Stimulated activated CD4-positive, alpha-beta T cell treated with anti-CD3 and anti-CD28 coated beads, Interleukin-1b, Interleukin-23, amount 100 ng/mL, for 24 hours (primary cell): ENCODE measurements at regions not wholly inside any gene's neighbourhood (a gene's known extent, or its start where the extent isn't known, plus 50 kb on each side); places are given as distances from the start of the nearest gene placed in this dataset.
"Not testable (repeated sequence)": the region's sequence is repeated elsewhere in the genome, so short reads cannot be mapped to it uniquely, and the experiment has no call there.

Source experiments
- DNase-seq, 4 experiments: peaks; one replicate each; pipeline ENCODE4 v3.0.0-alpha.2; 2020; ENCODE audit warnings: low read depth in 4 of 4, low spot score in 1 of 4

GRCh38 chr15:88965097-88965496, 51.9 kb upstream of the MFGE8 start:
- DNase-seq: not testable (repeated sequence)

DNA sequence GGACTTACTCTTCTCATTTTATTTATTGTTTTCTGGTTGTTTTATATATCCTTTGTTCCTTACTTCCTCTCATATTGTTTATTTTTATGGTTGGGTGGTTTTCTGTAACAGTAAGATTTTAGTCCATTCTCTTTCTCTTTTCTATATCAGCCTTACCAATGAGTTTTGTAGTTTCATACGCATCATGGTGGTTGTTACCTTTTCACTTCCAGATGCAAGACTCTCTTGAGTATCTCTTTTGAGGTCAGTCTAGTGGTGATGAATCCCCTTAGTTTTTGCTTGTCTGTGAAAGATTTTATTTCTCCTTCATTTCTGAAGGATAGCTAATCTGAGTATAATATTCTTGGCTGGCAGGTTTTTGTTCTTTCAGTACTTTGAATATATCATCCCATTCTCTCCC, 57.1 kb upstream of the MFGE8 start:
- DNase-seq: no peak

- DNase-seq: no peak
Measured at GRCh38 chr15:88974392-88974791, 61.2 kb upstream of the MFGE8 start.

- no peak for DNase-seq
Measured at GRCh38 chr15:88975891-88976290, 62.7 kb upstream of the MFGE8 start.

- DNase-seq: no peak
Measured at GRCh38 chr15:88976656-88977055, 63.5 kb upstream of the MFGE8 start.

DNA sequence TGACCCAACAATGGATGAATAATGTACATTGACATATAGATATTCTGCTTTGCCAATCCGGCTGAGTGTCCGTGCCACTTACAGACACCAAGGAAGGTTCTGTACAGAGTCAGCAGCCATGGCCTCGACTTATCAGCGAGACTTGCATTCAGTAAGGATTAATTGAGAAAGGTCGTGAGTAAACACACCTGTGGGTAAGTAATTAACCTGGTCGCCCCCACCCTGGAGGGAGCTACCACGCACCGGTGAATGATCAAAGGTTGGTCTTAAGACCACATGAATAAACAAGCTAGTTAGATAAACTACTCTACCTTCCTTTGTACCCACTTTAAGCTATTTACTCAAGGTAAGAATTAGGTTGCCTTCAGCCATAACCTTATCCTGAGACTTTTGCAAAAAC, 66.5 kb upstream of the MFGE8 start:
- no peak for DNase-seq

DNA sequence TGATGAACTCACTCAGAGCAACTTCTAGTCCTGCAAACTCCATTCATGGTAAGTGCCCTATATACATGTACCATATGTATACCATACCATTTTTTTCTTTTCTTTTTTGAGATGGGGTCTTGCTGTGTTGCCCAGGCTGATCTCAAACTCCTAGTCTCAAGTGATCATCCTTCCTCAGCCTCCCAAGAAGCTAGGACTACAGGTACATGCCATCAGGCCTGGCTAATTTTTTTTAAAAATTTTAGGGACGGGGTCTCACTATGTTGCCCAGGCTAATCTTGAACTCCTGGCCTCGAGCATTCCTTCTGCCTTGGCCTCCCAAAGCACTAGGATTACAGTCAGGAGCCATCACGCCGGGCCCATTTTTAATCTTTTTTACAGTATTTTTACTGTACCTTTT, 67.3 kb upstream of the MFGE8 start:
- DNase-seq: no peak

DNA sequence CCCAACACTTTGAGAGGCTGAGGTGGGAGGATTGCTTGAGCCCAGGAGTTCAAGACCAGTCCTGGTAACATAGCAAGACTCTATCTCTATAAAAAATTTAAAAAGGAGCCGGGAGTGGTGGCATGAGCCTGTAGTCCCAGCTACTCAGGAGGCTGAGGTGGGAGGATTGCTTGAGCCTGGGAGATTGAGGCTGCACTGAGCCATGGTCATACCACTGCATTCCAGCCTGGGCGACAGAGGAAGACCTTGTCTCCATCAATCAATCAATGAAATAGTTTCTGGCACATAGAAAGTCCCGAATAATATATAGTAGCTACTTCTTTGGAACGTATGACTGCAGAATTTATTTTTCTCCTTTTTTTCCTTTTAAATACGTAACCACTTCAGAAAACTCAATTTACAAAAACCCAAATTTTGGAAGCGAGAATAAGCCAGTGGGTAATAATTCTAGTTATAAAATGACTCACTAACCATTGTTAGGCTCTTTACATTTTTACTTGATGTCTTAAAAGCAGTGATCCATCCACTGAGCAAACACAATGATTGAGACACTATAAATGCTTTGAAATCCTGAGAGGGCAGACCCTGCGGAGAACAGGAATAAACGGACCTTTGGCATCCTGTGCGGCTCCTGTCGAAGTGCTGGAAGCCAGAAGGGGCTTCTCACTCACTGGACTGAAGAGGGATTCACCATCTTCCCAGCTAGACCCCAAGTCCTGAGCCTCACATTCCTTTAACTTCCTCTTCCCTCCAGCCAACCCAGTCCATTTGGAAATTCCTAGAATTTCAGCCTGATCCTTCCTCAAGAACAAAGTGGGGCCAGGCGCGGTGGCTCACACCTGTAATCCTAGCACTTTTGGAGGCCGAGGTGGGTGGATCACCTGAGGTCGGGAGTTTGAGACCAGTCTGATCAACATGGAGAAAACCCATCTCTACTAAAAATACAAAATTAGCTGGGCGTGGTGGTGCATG, 68.4 kb upstream of the MFGE8 start:
- DNase-seq: no peak

DNA sequence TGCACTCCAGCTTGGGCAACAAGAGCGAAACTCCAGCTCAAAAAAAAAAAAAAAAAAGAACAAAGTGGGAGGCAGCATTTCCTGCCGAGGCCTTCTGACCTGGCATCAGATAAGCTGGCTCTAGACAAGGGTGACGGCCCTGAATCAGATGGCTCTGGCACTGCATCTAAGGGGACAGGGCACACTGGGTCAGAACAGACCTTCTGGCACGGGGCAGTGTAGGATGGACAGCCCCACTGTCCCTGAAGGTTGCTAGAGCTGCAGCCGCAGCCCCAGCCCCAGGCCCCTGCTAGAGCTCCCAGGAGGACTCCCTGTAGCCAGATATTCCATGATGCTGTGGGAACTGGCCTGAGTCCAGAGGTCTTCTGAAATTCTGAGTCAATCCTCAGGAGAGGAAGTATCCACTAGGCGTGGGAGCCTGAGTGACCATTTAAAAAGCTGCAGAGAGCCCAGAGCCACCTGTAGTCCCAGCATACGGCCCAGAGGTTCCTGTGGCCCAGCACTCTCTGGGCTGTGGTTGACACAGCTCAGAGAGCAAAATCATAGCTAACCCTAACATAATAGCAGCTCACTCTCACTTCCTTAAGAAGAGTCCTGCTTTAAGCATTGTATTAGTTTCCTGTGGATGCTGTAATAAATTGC, 69.2 kb upstream of the MFGE8 start:
- DNase-seq: no peak

DNA sequence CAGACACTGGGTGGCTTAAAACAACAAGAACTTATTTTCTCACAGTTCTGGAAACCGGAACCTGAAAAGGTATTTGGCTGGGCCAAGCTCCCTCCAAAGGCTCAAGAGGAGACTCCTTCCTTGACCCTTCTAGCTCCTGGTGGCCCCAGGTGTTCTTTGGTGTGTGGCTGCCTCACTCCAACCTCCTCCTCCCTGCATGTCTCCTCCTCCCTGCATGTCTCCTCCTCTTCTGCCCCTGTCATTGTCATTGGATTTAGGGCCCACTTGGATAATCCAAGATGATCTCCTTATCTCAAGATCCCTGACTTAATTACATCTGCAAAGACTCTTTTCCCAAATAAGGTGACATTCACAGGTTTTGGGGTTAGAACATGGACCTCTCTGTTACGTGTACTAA, 69.8 kb upstream of the MFGE8 start:
- no peak for DNase-seq

GRCh38 chr15:88983861-88984429, 70.8 kb upstream of the MFGE8 start:
- DNase-seq: no peak

DNA sequence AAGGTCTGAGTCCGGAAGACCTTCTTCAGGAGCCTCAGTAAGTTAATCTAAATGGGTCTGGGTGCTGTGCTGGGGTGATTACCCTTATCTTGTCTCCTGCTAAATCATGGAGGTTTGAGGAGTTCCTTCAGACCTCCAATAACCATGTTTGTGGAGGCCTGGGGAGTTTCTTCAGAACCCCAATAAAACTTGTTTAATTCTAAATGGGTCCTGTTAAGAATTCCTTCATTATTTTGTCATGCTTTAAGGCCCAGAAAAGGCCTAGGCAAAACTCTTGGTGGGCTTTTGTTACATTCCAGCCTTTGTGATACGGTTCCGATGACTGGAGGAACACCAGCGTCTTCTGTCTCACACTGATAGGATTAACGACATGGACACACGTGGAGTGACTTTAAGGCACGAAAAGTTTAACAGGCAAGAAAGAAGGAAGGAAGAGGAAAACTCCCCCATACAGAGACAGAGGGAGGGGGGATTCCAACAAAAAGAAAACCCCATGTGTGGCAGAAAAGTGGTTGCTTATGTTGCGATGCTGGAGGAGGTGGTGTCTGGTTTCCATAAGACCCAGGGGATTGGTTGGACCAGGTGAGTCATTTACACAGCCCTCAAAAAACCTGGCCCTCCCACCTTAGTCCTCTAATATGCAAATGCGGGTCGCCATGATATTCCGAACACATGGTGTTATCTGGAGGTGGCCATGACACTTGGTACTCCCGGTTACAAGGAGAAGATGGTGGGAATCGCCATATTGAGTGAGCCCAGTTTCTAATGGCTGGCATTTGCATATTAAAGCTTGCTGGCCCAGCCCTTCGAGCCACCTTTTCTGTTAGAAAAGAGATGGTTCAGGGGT, 72.6 kb upstream of the MFGE8 start:
- no peak for DNase-seq

DNA sequence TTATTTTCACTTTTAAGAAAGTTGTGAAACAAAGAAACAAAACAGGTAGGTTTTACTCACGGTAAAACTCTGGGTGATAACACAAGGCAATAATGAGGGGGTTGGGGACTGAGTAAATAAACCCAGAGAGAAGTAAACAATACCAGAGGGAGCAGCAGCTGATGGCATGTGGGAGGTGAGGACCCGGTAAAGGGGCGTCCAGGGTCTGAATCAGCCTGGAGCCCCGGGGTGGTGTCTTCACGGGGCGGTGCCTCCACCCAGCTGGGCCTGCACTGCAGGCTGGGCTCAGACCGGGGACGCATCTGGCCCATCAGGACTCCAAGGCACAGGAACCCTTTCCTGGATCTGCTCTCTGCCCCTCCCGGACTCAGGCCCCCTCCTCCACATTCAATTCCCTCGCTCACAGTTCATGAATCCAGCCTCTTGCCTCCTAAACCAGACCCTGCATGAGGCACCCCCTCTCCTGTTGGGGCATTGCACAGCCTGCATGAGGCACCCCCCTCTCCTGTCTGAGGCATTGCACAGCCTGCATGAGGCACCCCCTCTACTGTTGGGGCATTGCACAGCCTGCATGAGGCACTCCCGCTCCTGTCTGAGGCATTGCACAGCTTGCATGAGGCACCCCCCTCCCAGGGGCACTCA, 73.9 kb upstream of the MFGE8 start:
- DNase-seq: no peak

- no peak for DNase-seq
Measured at GRCh38 chr15:88987591-88987933, 74.4 kb upstream of the MFGE8 start.

GRCh38 chr15:88987934-88988671, 74.9 kb upstream of the MFGE8 start:
- DNase-seq: no peak

DNA sequence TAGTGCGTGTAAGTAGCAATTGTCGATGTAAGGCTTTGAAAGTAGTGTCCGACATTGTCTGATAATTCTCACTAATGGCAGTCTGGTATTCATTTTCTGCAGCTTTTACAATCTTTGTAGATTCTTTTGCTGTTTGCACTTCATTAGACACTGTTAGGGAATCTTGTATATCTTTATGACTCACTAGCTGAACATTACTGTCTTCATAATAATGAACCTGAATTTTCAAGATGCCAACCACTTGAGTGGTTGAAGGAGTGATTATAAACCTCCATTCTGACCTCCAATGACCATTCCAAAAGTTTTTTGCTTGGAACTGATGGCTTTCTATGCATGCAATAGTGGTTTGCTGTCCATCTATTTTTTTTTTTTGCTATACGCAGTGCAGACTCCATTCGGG, 76.4 kb upstream of the MFGE8 start:
- DNase-seq: no peak

DNA sequence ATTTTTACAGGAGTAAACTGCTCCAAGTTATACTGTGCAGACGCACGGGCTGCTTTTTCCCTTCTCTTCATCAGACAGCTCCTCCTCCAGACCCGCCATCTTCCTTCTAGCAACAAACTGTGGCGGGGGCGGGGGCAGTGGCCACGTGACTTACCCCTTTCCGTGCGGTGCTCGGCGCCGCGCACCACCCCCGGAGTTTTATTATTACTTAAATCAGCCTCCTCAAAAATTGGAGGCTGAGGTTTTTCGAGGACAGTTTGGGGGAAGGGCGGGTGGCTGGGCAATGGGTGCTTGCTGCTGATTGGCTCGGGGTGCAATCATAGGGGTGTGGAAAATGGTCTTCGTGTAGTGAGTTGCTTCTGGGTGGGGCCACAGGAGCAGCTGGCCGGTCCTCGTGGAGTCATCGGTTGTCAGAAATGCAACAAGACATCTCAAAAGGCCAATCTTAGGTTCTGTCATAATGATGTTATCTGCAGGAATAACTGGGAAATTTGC, 77.1 kb upstream of the MFGE8 start:
- DNase-seq: no peak

DNA sequence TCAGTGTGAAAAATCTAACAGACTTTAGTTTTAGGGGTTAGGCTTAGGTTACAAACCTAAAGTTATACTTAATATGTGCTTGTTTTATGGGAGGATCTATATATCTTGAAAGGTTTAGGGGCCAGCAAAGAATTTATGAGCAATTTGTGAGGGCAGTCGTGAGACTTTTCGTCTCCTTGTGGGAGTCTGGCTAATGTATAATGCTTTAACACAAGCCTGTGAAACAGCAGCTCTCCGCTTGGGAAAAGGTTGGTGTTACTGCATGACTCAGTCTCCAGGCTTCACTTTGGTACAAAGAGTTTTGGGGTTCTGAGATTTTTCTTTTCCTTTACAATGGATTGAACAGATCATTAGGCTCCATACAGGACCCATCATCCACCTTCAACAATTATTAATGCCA, 79.0 kb upstream of the MFGE8 start:
- no peak for DNase-seq

GRCh38 chr15:88992912-88993376, 79.8 kb upstream of the MFGE8 start:
- no peak for DNase-seq

DNA sequence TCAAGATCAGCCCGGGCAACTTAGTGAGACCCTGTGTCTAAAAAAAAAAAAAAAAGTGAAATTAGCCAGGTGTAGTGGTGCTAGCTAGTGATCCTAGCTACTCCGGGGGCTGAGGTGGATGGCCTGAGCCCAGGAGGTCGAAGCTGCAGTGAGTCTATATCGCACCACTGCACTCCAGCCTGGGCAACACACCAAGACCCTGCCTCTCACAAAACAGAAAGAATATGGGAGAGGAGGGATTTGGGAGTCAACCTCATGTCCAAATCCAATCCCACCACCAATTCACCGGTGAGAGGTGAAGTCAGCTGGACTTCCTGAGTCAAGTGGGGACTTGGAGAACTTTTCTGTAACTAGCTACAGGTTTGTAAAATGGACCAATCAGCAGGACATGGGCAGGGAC, 80.5 kb upstream of the MFGE8 start:
- no peak for DNase-seq
